GM21576 (cell line): ENCODE measurements at regions not wholly inside any gene's neighbourhood (a gene's known extent, or its start where the extent isn't known, plus 50 kb on each side); places are given as distances from the start of the nearest gene placed in this dataset.
A peak's percentile ranks its signal among the peaks of the same experiment; 100 is the strongest.

ENCODE experiments used
- ATAC-seq: cut with Tn5 transposase; IDR thresholded peaks from one replicate; pipeline ENCODE4 v1.9.1; 2021; ENCODE audit warnings: mild to moderate bottlenecking, moderate library complexity; ENCODE audit not compliant: unreplicated experiment

DNA sequence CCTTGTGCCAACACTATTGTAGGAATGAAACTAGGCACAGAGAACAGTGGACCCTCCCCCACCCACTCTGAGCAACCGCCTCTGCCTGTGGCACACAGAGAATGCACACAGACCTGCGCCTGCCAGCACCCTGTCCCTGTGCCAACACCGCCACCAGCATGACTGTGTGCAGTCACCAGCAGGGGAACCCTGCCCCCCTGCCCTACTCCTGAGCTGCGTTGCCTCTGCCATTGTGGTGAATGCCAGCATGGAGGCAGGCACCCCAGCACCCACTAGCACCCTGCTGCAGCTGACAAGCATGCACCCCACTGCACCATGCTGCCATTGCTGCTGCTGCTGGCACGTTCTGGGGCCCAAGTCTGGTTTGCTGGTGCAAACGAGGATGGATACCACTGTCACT lies 94.4 kb upstream of the PRLR start:
- ATAC-seq: no peak

- no peak for ATAC-seq
Measured at GRCh38 chr5:35324201-35324600, 93.9 kb upstream of the PRLR start.

DNA sequence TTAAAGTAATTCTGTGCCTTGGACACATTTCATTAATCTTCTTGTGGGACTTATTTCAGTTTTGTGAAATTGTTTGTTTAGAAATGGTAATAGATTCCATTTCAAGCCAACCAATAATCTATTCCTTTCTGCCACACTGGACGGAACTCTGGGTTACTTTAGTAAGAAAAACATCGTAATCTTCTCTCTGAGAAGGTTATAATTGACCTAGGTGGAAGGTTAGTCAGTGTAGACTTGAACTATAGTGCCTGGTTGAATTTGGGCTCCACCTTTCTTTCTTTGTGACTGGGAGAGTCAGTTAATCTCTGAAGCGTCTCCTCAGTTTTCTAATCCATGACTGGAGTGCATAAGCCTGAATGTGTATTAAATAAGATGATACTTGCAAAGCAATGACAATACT lies 89.7 kb upstream of the PRLR start:
- ATAC-seq: peak; percentile 11

- peak; percentile 96 for ATAC-seq
Measured at GRCh38 chr5:35319333-35320002, 89.2 kb upstream of the PRLR start.

- ATAC-seq: no peak
Measured at GRCh38 chr5:35317586-35317985, 87.3 kb upstream of the PRLR start.

GRCh38 chr5:35316611-35317274 lies 86.5 kb upstream of the PRLR start:
- ATAC-seq: no peak

- ATAC-seq: no peak
Measured at GRCh38 chr5:35313291-35313690, 83.0 kb upstream of the PRLR start.

DNA sequence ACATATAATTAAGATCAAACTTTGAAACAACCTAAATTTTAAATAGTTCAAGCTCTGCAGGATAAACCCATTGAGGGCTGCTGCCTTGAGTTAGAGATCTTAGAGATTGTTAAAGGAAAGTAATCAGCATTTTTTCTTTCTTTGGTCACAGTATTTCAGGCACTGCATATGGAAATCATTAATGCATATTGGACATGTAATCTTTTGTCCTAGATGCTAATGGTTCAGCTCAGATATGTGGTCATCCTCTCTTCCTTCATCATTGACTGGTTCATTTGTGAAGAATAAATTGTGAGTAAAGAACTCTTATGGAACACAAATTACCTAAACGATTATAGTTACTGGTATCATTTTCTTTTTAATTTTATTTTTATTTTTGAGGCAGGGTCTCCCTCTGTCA lies 82.0 kb upstream of the PRLR start:
- ATAC-seq: no peak

- no peak for ATAC-seq
Measured at GRCh38 chr5:35309365-35310130, 79.3 kb upstream of the PRLR start.

- peak; percentile 81 for ATAC-seq
Measured at GRCh38 chr5:35308421-35308820, 78.1 kb upstream of the PRLR start.

GRCh38 chr5:35306716-35307365 lies 76.6 kb upstream of the PRLR start:
- no peak for ATAC-seq

GRCh38 chr5:35305336-35306020 lies 75.2 kb upstream of the PRLR start:
- ATAC-seq: no peak

DNA sequence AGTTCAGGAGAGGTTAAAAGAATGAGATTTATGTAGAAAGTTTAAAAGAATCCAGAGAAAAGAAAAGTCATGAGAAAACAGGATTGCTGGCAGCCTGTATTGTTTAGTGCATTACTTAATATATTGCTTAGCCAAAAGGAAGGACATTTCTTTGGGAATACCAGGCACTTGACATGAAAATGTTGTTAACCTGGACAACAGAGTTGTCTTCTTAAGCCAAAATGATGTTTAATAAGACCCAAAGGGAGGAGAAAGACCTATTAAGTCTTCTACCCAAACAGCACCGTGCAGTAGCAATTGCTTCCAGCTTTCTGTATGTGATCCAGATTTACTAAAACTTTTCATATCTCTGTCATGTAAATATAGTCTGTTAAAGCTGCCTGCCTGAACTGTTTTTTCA lies 74.0 kb upstream of the PRLR start:
- ATAC-seq: no peak

DNA sequence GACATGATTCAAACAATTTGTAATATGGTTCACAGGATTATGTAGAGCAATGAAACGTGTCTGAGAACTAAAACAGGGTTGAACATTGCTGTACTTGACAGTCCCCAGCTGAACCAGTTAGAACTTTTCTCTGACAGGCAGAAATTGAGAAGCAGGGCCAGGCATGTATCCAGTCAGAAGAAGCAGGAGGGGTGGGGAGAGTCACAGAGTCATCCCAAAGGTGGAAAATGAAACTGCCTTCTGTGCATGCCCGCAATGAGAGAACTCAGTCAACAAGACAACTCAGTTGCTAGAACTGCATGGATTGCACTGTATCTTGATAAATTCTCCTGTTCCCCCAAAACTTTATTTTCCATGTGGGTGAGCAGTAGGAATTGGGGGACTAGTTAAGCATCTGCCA lies 72.9 kb upstream of the PRLR start:
- peak; percentile 40 for ATAC-seq

GRCh38 chr5:35302544-35302943 lies 72.3 kb upstream of the PRLR start:
- ATAC-seq: peak; percentile 95

- no peak for ATAC-seq
Measured at GRCh38 chr5:35297755-35298154, 67.5 kb upstream of the PRLR start.

- ATAC-seq: no peak
Measured at GRCh38 chr5:35294976-35295375, 64.7 kb upstream of the PRLR start.

DNA sequence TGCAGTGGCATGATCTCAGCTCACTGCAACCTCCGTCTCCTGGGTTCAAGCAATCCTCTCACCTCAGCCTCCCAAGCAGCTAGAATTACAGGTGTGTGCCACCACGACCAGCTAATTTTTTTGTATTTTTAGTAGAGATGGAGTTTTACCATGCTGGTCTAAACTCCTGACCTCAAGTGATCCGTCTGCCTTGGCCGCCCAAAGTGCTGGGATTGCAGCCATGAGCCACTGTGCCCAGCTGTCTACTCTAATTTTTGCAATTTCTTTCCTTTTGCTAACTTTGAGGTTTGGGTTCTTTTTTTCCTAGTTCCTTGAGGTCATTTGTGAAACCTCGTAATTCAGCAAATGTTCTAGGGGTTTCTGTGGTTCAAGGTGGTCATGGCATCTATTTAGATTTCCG lies 63.7 kb upstream of the PRLR start:
- ATAC-seq: no peak

- no peak for ATAC-seq
Measured at GRCh38 chr5:35285435-35285834, 55.1 kb upstream of the PRLR start.

DNA sequence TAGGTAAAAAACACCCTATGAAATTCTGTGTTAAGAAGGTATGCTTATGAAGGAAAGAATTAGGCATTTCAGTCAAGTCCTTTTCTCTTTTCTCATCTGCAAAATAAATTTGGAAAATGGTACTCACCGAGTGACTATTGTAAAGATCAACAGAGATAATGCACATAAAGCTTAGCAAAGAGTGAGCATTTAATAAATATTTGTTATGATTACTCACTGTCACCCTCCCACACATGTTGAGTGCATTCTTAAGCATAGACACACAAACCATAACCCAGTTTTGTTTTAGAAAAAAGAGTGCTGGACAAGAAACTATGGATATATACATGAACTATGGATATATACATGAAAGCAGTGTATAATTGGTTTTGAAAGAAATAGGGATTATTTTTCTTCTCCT lies 54.7 kb upstream of the PRLR start:
- no peak for ATAC-seq

DNA sequence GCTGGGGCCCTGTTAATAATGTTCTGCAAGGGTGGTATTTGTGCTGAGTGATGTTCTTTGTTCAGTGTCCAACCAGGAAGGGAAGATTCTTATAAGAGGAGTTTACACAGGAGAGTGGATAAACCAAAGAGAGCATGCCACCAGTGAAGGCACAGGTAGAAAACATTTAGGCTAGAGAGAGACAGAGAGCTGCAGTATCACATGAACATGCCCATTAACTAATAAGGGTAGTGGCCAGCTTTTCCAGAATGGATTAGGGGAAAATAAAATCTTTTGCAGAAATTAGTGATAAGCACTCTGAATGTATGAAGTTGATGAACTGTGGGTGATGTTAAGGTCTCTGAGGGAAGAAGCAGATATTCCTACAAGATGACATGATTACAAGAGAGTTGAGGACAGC lies 54.1 kb upstream of the PRLR start:
- ATAC-seq: no peak
